H1 (cell line): ENCODE measurements at regions not wholly inside any gene's neighbourhood (a gene's known extent, or its start where the extent isn't known, plus 50 kb on each side); places are given as distances from the start of the nearest gene placed in this dataset.

Experiments
- CTCF ChIA-PET: fragments of 300-600 bp; sonication (Branson Sonifier 250); formaldehyde crosslinking; loops from one replicate; lab custom pipeline; 2021; ENCODE audit not compliant: partially characterized antibody; lab: Charles Lee
- POLR2A ChIA-PET: fragments of 300-600 bp; sonication (Branson Sonifier 250); formaldehyde crosslinking; loops from one replicate; lab custom pipeline; 2021; ENCODE audit warnings: inconsistent platforms; ENCODE audit not compliant: partially characterized antibody; lab: Charles Lee
- DNase-seq, 2 experiments: peaks; one replicate each; pipeline versions ENCODE4 v3.0.0 to v3.0.0-alpha.2; 2010 to 2022; ENCODE audit warnings: low spot score in 2 of 2, low read depth in 1 of 2, mixed read lengths in 1 of 2
- FAIRE-seq: peaks from 2 replicates; lab custom pipeline; 2011; peaks lifted over from hg19 to GRCh38; lab: Jason Lieb, UNC
- H2AFZ ChIP-seq: 2 replicates; pipeline ENCODE4 v1.8.1; 2012; ENCODE audit warnings: low read length, inconsistent platforms
- H2AK5ac ChIP-seq: 2 replicates; pipeline ENCODE4 v1.6.1; 2013; ENCODE audit warnings: low read depth, low read length
- H2BK120ac ChIP-seq: replicated peaks from 2 replicates; pipeline ENCODE3; 2013; ENCODE audit warnings: low read depth, low read length, inconsistent platforms
- H2BK12ac ChIP-seq: 2 replicates; pipeline ENCODE4 v1.6.1; 2013; ENCODE audit warnings: low read depth, low read length
- H2BK15ac ChIP-seq: 2 replicates; pipeline ENCODE4 v1.6.1; 2013; ENCODE audit warnings: low read length
- H2BK20ac ChIP-seq: 2 replicates; pipeline ENCODE4 v1.6.1; 2013; ENCODE audit warnings: low read length
- H2BK5ac ChIP-seq: 2 replicates; pipeline ENCODE4 v1.6.1; 2013; ENCODE audit warnings: low read depth, low read length
- H3K14ac ChIP-seq: 2 replicates; pipeline ENCODE4 v1.6.1; 2013; ENCODE audit warnings: inconsistent platforms; ENCODE audit not compliant: insufficient read length
- H3K18ac ChIP-seq: 2 replicates; pipeline ENCODE4 v1.6.1; 2013; ENCODE audit warnings: low read length; ENCODE audit errors: extremely low read depth
- H3K23ac ChIP-seq: 2 replicates; pipeline ENCODE4 v1.6.1; 2013; ENCODE audit warnings: inconsistent platforms; ENCODE audit not compliant: insufficient read length
- H3K23me2 ChIP-seq: 2 replicates; pipeline ENCODE4 v1.6.1; 2013; ENCODE audit warnings: low read depth, low read length
- H3K27ac ChIP-seq: 2 replicates; pipeline ENCODE4 v1.6.1; 2011; ENCODE audit warnings: low read depth, low read length, inconsistent platforms
- H3K27me3 ChIP-seq, 4 experiments: replicated peaks in 1 of 4; 1 replicate in 1 of 4; 2 replicates in 3 of 4; pipeline versions ENCODE4 v1.6.1 to v1.8.1; 2011 to 2013; ENCODE audit warnings: low read length in 3 of 4, mild to moderate bottlenecking in 3 of 4, inconsistent platforms in 2 of 4, mixed read lengths in 2 of 4, moderate library complexity in 1 of 4; ENCODE audit not compliant: control insufficient read depth in 3 of 4, insufficient read depth in 3 of 4; ENCODE audit errors: extremely low read depth in 1 of 4
- H3K36me3 ChIP-seq, 4 experiments: 2 replicates each; pipeline versions ENCODE4 v1.6.1 to v1.8.1; 2011 to 2013; ENCODE audit warnings: mild to moderate bottlenecking in 4 of 4, low read length in 3 of 4, moderate library complexity in 2 of 4, control low read depth in 1 of 4, inconsistent platforms in 1 of 4; ENCODE audit not compliant: insufficient read depth in 4 of 4, control insufficient read depth in 2 of 4
- H3K4ac ChIP-seq: replicated peaks from 2 replicates; pipeline ENCODE3; 2013; ENCODE audit warnings: low read length, low read depth, mixed read lengths, inconsistent platforms; ENCODE audit not compliant: insufficient read length
- H3K4me1 ChIP-seq, 4 experiments: replicated peaks in 1 of 4; 1 replicate in 1 of 4; 2 replicates in 3 of 4; pipeline versions ENCODE4 v1.6.1 to v1.8.1; 2011 to 2013; ENCODE audit warnings: low read length in 3 of 4, inconsistent platforms in 2 of 4, mixed read lengths in 1 of 4; ENCODE audit not compliant: insufficient read depth in 4 of 4, control insufficient read depth in 3 of 4
- H3K4me2 ChIP-seq, 2 experiments: 2 replicates each; pipeline versions ENCODE4 v1.6.1 to v1.8.1; 2011 to 2013; ENCODE audit warnings: low read depth in 2 of 2, low read length in 2 of 2, control low read depth in 1 of 2, inconsistent platforms in 1 of 2, mild to moderate bottlenecking in 1 of 2; ENCODE audit not compliant: insufficient read depth in 1 of 2
- H3K4me3 ChIP-seq, 4 experiments: fragments of 200-600, 300-600 bp in 1 of 4; sonication (generic), shearing (Covaris generic), sonication (Bioruptor Twin) in 1 of 4; 2 replicates each; pipeline versions ENCODE4 v1.5.1 to v1.8.1; 2011 to 2016; ENCODE audit warnings: low read length in 4 of 4, low read depth in 3 of 4, control low read depth in 2 of 4, inconsistent platforms in 2 of 4, mild to moderate bottlenecking in 2 of 4, mixed read lengths in 1 of 4, moderate library complexity in 1 of 4; ENCODE audit not compliant: insufficient read depth in 2 of 4; ENCODE audit errors: extremely low read depth in 1 of 4
- H3K56ac ChIP-seq: replicated peaks from 2 replicates; pipeline ENCODE3; 2013; ENCODE audit warnings: low read depth, mild to moderate bottlenecking, mixed read lengths, low read length, inconsistent platforms; ENCODE audit not compliant: insufficient read length
- H3K79me1 ChIP-seq: 2 replicates; pipeline ENCODE4 v1.6.1; 2013; ENCODE audit warnings: low read depth, low read length, control low read depth
- H3K79me2 ChIP-seq, 2 experiments: 2 replicates each; pipeline versions ENCODE4 v1.6.1 to v1.8.1; 2012 to 2013; ENCODE audit warnings: low read length in 2 of 2, mild to moderate bottlenecking in 2 of 2, inconsistent platforms in 1 of 2; ENCODE audit not compliant: insufficient read depth in 2 of 2, control insufficient read depth in 1 of 2
- H3K9ac ChIP-seq, 4 experiments: replicated peaks in 1 of 4; 1 replicate in 1 of 4; 2 replicates in 3 of 4; pipeline versions ENCODE4 v1.6.1 to v1.8.1; 2011 to 2013; ENCODE audit warnings: low read depth in 3 of 4, low read length in 3 of 4, control low read depth in 2 of 4, mild to moderate bottlenecking in 2 of 4, moderate library complexity in 2 of 4, inconsistent platforms in 1 of 4; ENCODE audit errors: extremely low read depth in 1 of 4
- H3K9me3 ChIP-seq, 2 experiments: 2 replicates each; pipeline versions ENCODE4 v1.6.1 to v1.8.1; 2012 to 2013; ENCODE audit warnings: mild to moderate bottlenecking in 2 of 2, moderate library complexity in 2 of 2, control low read depth in 1 of 2, inconsistent platforms in 1 of 2, low read depth in 1 of 2, low read length in 1 of 2, mixed read lengths in 1 of 2; ENCODE audit not compliant: insufficient read depth in 2 of 2
- H4K20me1 ChIP-seq, 2 experiments: replicated peaks in 1 of 2; 2 replicates each; pipeline versions ENCODE3 to v1.8.1; 2011 to 2013; ENCODE audit warnings: inconsistent platforms in 2 of 2, low read length in 2 of 2, mild to moderate bottlenecking in 1 of 2; ENCODE audit not compliant: insufficient read depth in 2 of 2, control insufficient read depth in 1 of 2
- H4K5ac ChIP-seq: 2 replicates; pipeline ENCODE4 v1.6.1; 2013; ENCODE audit warnings: low read length, low read depth, mixed read lengths, inconsistent platforms; ENCODE audit not compliant: insufficient read length
- H4K8ac ChIP-seq: 2 replicates; pipeline ENCODE4 v1.8.0; 2013; ENCODE audit warnings: mild to moderate bottlenecking, moderate library complexity, low read length, inconsistent platforms; ENCODE audit not compliant: insufficient read depth; ENCODE audit errors: extremely low read depth
- H4K91ac ChIP-seq: replicated peaks from 2 replicates; pipeline ENCODE3; 2013; ENCODE audit warnings: low read length, mixed read lengths, inconsistent platforms; ENCODE audit not compliant: insufficient read length
- WGBS, 2 experiments: shearing (Covaris generic) in 1 of 2; methylation state at CpG; one replicate each; pipeline versions ENCODE4 v1.1.6 to v1.1.7; 2013 to 2015; ENCODE audit warnings: low lambda C conversion rate in 2 of 2, mixed read lengths in 2 of 2, inconsistent platforms in 1 of 2, low coverage in 1 of 2, missing lambda C conversion rate in 1 of 2; ENCODE audit not compliant: insufficient replicate concordance in 2 of 2, insufficient coverage in 1 of 2, insufficient read length in 1 of 2; ENCODE audit errors: extremely low coverage in 1 of 2, missing lambda C conversion rate in 1 of 2; 5-methylcytosine and 5-hydroxymethylcytosine counted together
- TF ChIP-seq, protein P1 (sequence below): fragments of 300-600 bp; sonication (generic); IDR thresholded peaks from 2 replicates; pipeline ENCODE4 v1.7.1; 2012; ENCODE audit warnings: low read length, moderate library complexity, mild to moderate bottlenecking, inconsistent platforms; ENCODE audit not compliant: insufficient replicate concordance

DNA sequence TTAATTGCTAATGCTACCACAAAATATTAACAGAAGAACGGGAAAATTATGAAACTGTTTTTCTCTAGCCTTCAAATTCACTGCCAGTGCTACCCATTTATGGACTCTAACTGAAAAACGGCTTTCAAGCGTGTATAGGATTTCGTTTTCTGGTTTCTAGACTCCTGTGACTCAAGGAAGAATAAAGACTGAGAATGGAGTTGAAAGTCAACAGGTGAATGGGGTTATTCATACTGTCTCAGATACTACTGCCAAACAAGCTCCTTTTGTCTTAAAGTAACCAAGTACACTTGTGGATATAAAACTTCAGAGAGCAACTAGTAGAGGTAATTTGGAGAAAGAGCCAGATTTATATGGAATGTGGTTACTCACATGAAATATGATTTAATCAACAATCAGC is 251.1 kb upstream of the ITM2A start:
- Histone ChIP-seq H2BK15ac (no peak overlapping the region), H3K56ac (no peak overlapping the region), H3K27me3 (no peaks in the 10 kb centered on the region), H3K79me2 (no peaks in the 10 kb centered on the region), H3K36me3 (no peaks in the 10 kb centered on the region), H3K14ac (no peak overlapping the region), H3K4me1 (no peaks in the 10 kb centered on the region), H3K4me2 (no peak overlapping the region), H4K20me1 (no peaks in the 10 kb centered on the region), H2AFZ (no peak overlapping the region), H3K27ac (no peak overlapping the region), H3K9me3 (no peaks in the 10 kb centered on the region), H4K5ac (no peak overlapping the region), H4K91ac (no peak overlapping the region), H3K79me1 (no peaks in the 10 kb centered on the region), H2AK5ac (no peak overlapping the region), H3K4me3 (no peak overlapping the region), H2BK120ac (no peak overlapping the region), H2BK5ac (no peak overlapping the region), H3K23me2 (no peaks in the 10 kb centered on the region), H3K9ac (no peak overlapping the region), H3K23ac (no peak overlapping the region), H3K4ac (no peak overlapping the region), H4K8ac (no peak overlapping the region), H2BK20ac (no peak overlapping the region), H3K18ac (no peak overlapping the region), H2BK12ac (no peak overlapping the region)
- ChIA-PET CTCF (no interaction called here), POLR2A (no interaction called here)
- FAIRE-seq (no peak), DNase-seq (no peak)
- WGBS, 2 experiments = 67% methylated on average over 4 of the region's 4 CpGs; no CpG with 5 or more reads in 1 of the 2 experiments
- TF ChIP-seq, protein P1, sequence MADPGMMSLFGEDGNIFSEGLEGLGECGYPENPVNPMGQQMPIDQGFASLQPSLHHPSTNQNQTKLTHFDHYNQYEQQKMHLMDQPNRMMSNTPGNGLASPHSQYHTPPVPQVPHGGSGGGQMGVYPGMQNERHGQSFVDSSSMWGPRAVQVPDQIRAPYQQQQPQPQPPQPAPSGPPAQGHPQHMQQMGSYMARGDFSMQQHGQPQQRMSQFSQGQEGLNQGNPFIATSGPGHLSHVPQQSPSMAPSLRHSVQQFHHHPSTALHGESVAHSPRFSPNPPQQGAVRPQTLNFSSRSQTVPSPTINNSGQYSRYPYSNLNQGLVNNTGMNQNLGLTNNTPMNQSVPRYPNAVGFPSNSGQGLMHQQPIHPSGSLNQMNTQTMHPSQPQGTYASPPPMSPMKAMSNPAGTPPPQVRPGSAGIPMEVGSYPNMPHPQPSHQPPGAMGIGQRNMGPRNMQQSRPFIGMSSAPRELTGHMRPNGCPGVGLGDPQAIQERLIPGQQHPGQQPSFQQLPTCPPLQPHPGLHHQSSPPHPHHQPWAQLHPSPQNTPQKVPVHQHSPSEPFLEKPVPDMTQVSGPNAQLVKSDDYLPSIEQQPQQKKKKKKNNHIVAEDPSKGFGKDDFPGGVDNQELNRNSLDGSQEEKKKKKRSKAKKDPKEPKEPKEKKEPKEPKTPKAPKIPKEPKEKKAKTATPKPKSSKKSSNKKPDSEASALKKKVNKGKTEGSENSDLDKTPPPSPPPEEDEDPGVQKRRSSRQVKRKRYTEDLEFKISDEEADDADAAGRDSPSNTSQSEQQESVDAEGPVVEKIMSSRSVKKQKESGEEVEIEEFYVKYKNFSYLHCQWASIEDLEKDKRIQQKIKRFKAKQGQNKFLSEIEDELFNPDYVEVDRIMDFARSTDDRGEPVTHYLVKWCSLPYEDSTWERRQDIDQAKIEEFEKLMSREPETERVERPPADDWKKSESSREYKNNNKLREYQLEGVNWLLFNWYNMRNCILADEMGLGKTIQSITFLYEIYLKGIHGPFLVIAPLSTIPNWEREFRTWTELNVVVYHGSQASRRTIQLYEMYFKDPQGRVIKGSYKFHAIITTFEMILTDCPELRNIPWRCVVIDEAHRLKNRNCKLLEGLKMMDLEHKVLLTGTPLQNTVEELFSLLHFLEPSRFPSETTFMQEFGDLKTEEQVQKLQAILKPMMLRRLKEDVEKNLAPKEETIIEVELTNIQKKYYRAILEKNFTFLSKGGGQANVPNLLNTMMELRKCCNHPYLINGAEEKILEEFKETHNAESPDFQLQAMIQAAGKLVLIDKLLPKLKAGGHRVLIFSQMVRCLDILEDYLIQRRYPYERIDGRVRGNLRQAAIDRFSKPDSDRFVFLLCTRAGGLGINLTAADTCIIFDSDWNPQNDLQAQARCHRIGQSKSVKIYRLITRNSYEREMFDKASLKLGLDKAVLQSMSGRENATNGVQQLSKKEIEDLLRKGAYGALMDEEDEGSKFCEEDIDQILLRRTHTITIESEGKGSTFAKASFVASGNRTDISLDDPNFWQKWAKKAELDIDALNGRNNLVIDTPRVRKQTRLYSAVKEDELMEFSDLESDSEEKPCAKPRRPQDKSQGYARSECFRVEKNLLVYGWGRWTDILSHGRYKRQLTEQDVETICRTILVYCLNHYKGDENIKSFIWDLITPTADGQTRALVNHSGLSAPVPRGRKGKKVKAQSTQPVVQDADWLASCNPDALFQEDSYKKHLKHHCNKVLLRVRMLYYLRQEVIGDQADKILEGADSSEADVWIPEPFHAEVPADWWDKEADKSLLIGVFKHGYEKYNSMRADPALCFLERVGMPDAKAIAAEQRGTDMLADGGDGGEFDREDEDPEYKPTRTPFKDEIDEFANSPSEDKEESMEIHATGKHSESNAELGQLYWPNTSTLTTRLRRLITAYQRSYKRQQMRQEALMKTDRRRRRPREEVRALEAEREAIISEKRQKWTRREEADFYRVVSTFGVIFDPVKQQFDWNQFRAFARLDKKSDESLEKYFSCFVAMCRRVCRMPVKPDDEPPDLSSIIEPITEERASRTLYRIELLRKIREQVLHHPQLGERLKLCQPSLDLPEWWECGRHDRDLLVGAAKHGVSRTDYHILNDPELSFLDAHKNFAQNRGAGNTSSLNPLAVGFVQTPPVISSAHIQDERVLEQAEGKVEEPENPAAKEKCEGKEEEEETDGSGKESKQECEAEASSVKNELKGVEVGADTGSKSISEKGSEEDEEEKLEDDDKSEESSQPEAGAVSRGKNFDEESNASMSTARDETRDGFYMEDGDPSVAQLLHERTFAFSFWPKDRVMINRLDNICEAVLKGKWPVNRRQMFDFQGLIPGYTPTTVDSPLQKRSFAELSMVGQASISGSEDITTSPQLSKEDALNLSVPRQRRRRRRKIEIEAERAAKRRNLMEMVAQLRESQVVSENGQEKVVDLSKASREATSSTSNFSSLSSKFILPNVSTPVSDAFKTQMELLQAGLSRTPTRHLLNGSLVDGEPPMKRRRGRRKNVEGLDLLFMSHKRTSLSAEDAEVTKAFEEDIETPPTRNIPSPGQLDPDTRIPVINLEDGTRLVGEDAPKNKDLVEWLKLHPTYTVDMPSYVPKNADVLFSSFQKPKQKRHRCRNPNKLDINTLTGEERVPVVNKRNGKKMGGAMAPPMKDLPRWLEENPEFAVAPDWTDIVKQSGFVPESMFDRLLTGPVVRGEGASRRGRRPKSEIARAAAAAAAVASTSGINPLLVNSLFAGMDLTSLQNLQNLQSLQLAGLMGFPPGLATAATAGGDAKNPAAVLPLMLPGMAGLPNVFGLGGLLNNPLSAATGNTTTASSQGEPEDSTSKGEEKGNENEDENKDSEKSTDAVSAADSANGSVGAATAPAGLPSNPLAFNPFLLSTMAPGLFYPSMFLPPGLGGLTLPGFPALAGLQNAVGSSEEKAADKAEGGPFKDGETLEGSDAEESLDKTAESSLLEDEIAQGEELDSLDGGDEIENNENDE = no peak
